ENCODE measurements at regions not wholly inside any gene's neighbourhood (a gene's known extent, or its start where the extent isn't known, plus 50 kb on each side); places are given as distances from the start of the nearest gene placed in this dataset.
"Not testable (repeated sequence)": the region's sequence is repeated elsewhere in the genome, so short reads cannot be mapped to it uniquely, and the experiment has no call there.

DNA sequence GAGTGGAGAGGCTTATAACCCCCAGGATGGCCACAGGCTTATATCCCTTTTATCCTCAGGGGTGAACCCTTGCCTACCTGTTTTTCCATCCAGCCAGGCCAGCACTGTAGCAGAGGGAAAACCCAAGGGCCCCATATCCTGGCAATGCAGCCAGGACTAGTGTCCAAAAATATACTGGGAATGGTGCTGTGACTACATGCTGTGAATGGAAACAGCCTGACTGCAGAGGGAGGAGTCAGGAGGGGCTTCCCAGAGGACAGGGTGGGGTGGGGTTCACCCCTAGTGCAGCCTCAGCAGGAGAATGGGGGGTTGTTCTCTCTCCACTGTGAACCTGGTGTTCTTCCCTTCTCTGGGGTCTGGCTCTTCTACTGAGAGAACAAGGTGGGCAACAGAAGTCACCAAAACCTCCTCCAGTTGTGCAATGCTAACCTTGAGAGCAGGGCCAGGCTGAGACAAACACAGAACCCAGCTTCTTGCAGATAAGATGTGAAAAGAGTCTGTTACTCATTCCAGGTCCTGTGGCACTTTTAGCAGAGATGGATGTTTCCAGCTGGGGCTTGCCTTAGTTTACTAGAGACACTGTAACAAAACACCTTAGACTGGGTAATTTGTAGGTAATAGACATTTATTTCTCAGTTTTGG lies 198.2 kb upstream of the PLGLB2 start:
- H3K9me3 ChIP-seq (replicated peaks); intact Hi-C loops (cut with micrococcal nuclease); H3K4me1 ChIP-seq; H3K4me3 ChIP-seq; H3K36me3 ChIP-seq; DNase-seq; H3K27me3 ChIP-seq (ENCODE audit: low read depth); H3K27ac ChIP-seq (replicated peaks): not testable (repeated sequence)

DNA sequence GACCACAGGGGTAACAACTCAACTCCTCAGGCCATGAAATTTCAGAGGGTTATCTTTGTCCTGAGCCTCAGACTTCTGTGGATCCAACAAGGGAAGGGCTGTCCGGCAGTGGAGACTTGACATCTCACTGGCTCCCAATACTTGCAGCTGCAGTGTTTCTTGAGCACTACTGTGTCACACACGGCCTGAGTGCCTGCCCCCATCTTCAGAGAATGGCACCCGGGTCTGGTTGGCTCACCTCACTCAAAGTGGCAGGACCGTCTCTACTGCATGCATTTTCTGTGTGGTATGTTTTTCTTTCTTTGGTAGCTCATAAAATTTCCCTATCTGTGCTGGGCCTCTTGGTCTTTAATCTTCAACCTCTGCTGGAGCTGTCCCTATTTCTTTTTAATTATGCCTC lies 193.2 kb upstream of the PLGLB2 start:
- H3K36me3 ChIP-seq; H3K4me1 ChIP-seq; DNase-seq; intact Hi-C loops (cut with micrococcal nuclease); H3K4me3 ChIP-seq; H3K9me3 ChIP-seq (replicated peaks); H3K27me3 ChIP-seq (ENCODE audit: low read depth); H3K27ac ChIP-seq (replicated peaks): not testable (repeated sequence)

DNA sequence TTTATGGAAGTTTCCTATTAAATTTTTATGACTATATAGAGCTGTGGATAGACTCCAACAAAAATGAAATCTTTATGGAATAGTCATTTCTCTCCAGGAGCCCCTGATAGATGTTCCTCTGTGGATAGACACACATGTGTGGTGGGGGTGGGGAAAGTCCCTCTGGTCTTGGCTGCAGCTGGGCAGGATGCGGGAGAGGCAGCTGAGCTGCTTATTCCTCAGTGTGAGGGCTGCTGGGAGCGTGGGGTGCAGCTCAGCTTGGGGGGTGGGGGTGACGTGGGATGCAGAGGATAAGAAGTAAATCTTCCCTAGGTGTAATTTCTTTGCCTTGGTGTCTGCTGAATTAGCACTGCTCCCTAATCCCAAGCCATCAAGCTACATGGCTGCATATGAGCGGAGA lies 192.8 kb upstream of the PLGLB2 start:
- DNase-seq; H3K27me3 ChIP-seq (ENCODE audit: low read depth); H3K4me3 ChIP-seq; intact Hi-C loops (cut with micrococcal nuclease); H3K27ac ChIP-seq (replicated peaks); H3K9me3 ChIP-seq (replicated peaks); H3K36me3 ChIP-seq; H3K4me1 ChIP-seq: not testable (repeated sequence)

DNA sequence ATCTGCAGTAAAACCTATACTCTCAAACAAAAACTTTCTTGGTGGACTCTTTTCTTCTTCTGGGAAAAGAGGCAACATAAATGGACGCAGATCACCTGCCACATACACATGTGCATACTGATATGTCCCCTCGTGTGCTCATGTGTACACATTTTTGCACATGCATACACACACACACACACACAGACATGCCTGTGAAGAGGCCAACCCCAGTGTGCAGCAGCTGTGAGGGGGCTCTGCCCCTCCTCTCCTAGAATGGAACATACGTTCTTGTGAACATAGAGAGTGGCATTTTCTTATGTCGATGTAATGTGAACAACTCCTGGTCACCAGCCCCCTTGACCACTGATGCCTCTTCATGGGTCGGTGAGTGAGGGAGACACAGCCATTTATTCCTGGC lies 188.9 kb upstream of the PLGLB2 start:
- DNase-seq; H3K27me3 ChIP-seq (ENCODE audit: low read depth); H3K4me3 ChIP-seq; H3K9me3 ChIP-seq (replicated peaks); H3K36me3 ChIP-seq; H3K27ac ChIP-seq (replicated peaks); intact Hi-C loops (cut with micrococcal nuclease); H3K4me1 ChIP-seq: not testable (repeated sequence)

DNA sequence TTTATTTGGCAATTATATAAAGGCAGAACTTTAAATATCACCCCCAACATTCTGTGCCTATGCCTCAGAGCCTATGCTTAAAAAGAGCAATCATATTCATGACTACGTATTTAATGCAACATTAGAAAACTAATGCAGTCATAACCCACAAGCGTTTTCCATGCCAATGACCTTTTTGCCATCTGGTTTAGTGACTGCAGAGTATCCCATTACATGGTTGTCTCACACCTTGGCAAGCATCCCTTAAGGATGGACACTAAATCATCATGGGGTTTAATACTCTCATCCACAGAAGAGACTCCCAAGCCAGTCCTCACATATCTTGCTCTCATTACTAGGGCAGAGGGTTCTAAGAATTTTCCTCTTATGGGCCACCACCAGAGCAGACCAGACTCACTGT lies 188.2 kb upstream of the PLGLB2 start:
- H3K27ac ChIP-seq (replicated peaks); intact Hi-C loops (cut with micrococcal nuclease); H3K9me3 ChIP-seq (replicated peaks); H3K4me1 ChIP-seq; H3K36me3 ChIP-seq; H3K4me3 ChIP-seq; DNase-seq; H3K27me3 ChIP-seq (ENCODE audit: low read depth): not testable (repeated sequence)

DNA sequence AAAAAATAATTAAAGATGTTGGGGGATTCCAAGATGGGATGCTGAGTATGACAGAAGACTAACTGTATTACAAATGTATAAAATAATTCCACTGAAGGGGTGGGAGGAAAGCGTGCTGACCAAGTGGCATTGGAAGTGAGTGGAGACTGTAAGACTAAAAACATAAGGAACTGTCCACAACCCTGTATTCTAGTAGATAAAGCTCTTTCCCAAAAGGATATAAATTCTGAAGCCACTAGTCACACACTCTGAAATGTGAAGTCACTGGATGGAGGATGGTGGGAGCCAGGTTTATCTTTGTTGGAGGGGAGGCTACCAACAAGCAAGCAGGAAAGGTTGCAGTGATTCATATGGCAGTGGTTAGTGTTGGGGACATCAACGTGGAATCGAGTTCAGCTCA lies 182.8 kb upstream of the PLGLB2 start:
- H3K9me3 ChIP-seq (replicated peaks); H3K27ac ChIP-seq (replicated peaks); H3K4me1 ChIP-seq; intact Hi-C loops (cut with micrococcal nuclease); H3K4me3 ChIP-seq; DNase-seq; H3K36me3 ChIP-seq; H3K27me3 ChIP-seq (ENCODE audit: low read depth): not testable (repeated sequence)

DNA sequence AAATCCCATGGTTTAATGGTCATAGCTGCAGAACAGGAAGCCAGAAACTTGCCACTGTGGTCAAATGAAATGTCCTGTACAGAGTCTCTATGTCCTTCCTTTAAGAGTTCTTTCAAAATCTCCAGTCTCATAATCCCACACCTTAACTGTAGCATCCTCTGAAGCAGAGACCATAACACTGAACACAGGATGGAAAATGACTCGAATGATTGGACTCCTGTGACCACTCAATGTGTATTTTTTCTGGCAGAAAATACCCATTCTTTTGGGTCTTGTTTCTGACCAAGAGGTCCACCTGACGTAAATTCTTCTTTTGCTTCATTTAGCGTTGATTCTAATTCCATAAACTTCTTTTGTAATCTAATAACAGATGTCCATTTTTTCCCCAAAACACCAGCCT lies 181.4 kb upstream of the PLGLB2 start:
- H3K36me3 ChIP-seq; H3K27me3 ChIP-seq (ENCODE audit: low read depth); DNase-seq; H3K4me1 ChIP-seq; intact Hi-C loops (cut with micrococcal nuclease); H3K4me3 ChIP-seq; H3K9me3 ChIP-seq (replicated peaks); H3K27ac ChIP-seq (replicated peaks): not testable (repeated sequence)

DNA sequence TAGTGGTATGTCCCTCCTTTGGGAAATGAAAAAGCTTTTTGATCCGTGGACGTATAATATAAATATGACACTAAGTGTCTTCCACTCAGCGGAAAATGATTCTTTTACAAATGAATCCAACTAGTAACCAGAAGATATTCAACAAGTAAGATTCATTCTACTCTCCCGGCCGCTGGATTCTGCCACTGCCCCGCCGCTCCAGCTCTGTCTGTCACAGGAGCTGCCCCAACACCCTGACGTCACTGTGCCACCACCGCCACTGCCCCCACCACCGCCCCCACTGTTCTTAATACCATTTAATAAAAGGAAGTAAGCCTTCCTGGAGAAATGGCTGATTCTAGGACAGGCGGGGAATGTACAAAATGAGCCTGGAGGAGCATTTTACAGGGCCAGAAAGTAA lies 180.8 kb upstream of the PLGLB2 start:
- H3K9me3 ChIP-seq (replicated peaks); DNase-seq; H3K27me3 ChIP-seq (ENCODE audit: low read depth); H3K36me3 ChIP-seq; H3K4me1 ChIP-seq; H3K4me3 ChIP-seq; H3K27ac ChIP-seq (replicated peaks); intact Hi-C loops (cut with micrococcal nuclease): not testable (repeated sequence)

DNA sequence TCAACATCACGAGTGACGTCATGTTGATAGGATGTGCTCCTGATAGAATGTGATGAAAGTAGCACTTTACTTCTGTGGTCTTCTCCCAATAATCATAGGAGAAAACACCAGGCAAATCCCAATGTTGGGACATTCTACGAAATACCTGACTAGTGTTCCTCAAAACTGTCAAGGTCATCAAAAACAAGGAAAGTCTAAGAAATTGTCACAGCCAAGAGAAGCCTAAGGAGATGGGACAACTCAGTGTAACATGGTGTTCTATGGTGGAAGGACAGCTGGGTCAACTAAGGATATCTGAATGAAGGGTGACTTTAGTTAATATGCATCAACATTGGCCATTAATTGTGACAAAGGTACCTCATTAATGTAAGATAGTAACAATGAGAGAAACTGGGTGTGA lies 180.0 kb upstream of the PLGLB2 start:
- intact Hi-C loops (cut with micrococcal nuclease); DNase-seq; H3K36me3 ChIP-seq; H3K4me3 ChIP-seq; H3K9me3 ChIP-seq (replicated peaks); H3K27me3 ChIP-seq (ENCODE audit: low read depth); H3K27ac ChIP-seq (replicated peaks); H3K4me1 ChIP-seq: not testable (repeated sequence)

DNA sequence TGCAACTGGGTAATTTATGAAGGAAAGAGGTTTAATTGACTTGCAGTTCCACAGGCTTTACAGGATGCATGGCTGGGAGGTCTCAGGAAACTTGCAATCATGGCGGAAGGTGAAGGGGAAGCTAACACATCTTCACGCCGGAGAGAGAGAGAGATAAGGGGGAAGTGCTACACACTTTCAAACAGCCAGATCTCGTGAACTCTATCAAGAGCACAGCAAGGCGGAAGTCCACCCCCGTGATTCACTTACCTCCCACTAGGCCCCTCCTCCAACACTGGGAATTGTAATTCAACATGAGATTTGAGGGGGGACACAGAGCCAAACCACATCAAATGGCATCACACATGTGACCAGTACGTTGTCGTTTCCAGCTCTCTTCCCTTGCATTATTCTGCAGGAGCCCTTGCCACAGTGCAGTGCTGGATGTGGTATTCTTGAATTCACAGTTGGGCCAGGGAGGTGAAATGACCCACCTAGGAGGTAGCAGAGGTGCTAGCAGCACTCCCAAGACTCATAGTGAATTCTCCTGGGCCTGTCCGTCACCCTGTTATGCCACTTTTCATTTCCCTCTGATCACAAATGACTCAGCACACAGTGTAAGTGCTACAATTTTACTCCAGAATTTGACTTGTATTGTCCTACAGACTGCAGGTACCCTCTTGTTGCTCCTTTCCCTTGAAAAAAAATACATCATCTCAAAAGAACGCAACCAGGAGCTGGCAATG lies 179.2 kb upstream of the PLGLB2 start:
- H3K9me3 ChIP-seq (replicated peaks); H3K36me3 ChIP-seq; H3K27ac ChIP-seq (replicated peaks); H3K27me3 ChIP-seq (ENCODE audit: low read depth); DNase-seq; H3K4me3 ChIP-seq; H3K4me1 ChIP-seq; intact Hi-C loops (cut with micrococcal nuclease): not testable (repeated sequence)

DNA sequence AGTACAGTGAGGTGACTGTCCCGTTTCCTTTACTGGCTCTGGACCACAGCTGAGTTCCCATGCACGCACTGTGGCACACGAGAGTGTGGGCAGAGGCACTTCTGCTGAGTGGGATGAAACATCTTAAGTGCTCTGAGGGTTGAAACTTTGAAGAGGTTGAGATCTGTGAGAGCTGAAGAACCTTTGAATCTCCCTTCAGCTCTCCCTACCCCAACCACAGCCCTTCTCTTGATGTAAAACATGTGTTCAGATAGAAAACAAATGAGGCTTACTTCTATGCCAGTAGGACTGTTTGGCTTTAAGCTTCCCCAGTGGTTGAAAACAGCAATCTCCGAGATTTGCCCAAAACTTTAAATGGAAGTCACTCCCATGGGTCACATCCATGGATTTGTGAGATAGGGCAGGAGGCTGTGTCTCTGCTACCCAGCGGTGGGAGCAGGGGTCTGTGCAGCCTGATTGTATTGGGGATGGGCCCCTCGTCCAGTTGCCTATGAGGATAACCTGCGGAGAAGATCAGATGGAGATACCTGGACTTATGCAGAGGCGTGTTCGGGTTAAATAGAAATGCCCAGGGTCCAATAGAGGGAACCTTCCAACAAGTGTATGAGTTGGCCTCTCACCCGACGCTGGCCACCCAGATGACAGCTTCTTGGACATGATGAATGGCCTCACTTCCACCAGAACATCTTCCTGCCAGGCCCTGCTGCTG lies 178.0 kb upstream of the PLGLB2 start:
- H3K4me1 ChIP-seq; H3K36me3 ChIP-seq; H3K4me3 ChIP-seq; H3K27ac ChIP-seq (replicated peaks); intact Hi-C loops (cut with micrococcal nuclease); H3K27me3 ChIP-seq (ENCODE audit: low read depth); H3K9me3 ChIP-seq (replicated peaks); DNase-seq: not testable (repeated sequence)

DNA sequence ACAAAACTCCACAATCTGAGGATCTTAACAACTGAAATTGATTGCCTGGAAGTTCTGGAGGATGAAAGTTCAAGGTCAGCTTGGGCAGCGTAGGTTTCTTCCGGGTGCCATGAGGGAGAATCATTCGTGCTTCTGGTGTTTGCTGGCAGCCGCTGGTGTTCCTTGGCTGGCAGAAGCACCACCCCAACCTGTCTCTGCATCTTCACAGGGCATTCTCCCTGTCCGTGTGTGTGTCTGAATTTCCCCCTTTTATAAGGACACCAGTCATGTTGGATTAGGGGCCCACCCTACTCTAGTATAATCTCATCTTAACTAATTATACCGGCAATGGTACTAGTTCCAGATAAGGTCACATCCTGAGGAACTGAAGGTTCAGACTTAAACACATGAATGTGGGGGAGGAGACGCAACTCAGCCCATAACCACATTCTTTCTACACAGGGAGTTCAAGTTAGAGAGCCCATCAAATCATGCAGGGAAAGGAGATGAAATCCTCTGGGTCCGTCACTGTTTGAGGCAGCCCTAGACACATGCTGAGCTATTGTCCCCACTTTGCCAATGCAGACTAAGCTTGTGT lies 175.9 kb upstream of the PLGLB2 start:
- intact Hi-C loops (cut with micrococcal nuclease); DNase-seq; H3K27ac ChIP-seq (replicated peaks); H3K9me3 ChIP-seq (replicated peaks); H3K4me3 ChIP-seq; H3K4me1 ChIP-seq; H3K36me3 ChIP-seq; H3K27me3 ChIP-seq (ENCODE audit: low read depth): not testable (repeated sequence)

DNA sequence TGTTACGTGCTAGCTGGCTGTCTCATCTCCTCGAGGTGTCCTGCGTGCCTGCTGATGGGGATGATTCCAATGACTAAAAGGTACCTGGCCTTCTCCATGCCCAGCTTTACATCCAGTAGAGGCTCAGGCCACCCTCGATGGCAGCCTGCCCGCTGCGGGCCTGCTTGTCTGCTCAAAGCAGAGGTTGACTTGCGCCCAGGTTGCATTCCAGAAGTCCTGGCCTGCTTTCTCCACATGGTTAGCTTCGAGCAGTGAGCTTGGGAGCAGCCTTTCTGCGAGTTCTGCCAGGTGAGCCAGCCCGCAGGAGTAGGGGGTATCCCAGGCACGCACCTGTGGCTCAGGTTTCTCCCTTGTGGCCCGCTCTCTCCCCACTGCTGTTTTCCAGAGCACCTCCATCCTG lies 175.0 kb upstream of the PLGLB2 start:
- H3K36me3 ChIP-seq; H3K27ac ChIP-seq (replicated peaks); H3K4me1 ChIP-seq; H3K27me3 ChIP-seq (ENCODE audit: low read depth); H3K9me3 ChIP-seq (replicated peaks); H3K4me3 ChIP-seq; intact Hi-C loops (cut with micrococcal nuclease); DNase-seq: not testable (repeated sequence)

Measured in left ventricle myocardium inferior (tissue), 1 donor.